ENCODE measurements at regions not wholly inside any gene's neighbourhood (a gene's known extent, or its start where the extent isn't known, plus 50 kb on each side); places are given as distances from the start of the nearest gene placed in this dataset.

DNA sequence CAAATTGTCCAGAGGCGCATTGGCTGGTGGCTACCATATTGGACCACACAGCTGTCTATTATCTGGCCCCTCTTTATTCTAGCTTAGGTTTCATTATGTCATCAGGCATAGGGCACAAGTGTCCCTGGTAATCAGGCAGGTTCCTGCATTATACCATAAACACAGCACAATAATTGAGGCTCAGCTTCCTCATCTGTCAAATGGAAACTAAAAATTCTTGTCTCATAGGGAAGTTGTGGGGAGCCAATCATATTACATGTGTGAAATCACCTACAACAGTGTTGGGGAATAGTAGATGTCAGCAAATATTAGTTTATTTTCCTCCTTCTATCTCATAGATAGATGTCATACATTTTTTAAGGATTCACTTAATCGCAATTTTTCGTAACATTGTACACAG is 231.0 kb upstream of the SORL1-AS1 start:
- DNase-seq = no peak
- WGBS, 2 donors = 97 to 99% methylated on average over 3 of the region's 3 CpGs
- H3K27ac ChIP-seq = no peak overlapping the region
- peaks cover 0 to 10% (median 0%) of the 10 kb centered on the region in 9 donors for H3K4me1 ChIP-seq
- intact Hi-C loops (cut with DNase I) = no loop called here
- ATAC-seq = no peak
- no peaks in the 10 kb centered on the region for H3K36me3 ChIP-seq
- TF ChIP-seq, protein P1, sequence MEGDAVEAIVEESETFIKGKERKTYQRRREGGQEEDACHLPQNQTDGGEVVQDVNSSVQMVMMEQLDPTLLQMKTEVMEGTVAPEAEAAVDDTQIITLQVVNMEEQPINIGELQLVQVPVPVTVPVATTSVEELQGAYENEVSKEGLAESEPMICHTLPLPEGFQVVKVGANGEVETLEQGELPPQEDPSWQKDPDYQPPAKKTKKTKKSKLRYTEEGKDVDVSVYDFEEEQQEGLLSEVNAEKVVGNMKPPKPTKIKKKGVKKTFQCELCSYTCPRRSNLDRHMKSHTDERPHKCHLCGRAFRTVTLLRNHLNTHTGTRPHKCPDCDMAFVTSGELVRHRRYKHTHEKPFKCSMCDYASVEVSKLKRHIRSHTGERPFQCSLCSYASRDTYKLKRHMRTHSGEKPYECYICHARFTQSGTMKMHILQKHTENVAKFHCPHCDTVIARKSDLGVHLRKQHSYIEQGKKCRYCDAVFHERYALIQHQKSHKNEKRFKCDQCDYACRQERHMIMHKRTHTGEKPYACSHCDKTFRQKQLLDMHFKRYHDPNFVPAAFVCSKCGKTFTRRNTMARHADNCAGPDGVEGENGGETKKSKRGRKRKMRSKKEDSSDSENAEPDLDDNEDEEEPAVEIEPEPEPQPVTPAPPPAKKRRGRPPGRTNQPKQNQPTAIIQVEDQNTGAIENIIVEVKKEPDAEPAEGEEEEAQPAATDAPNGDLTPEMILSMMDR (IDR thresholded peaks at IDR 0.05) = no peak
- H3K27me3 ChIP-seq = no peaks in the 10 kb centered on the region
- H3K4me3 ChIP-seq = no peak overlapping the region
- H3K9me3 ChIP-seq = peaks cover 0 to 6% (median 0%) of the 10 kb centered on the region in 11 donors

All from heart right ventricle (tissue), 16 donors.